Activated naive CD8-positive, alpha-beta T cell (primary cell): ENCODE measurements at regions not wholly inside any gene's neighbourhood (a gene's known extent, or its start where the extent isn't known, plus 50 kb on each side); places are given as distances from the start of the nearest gene placed in this dataset.

Source experiments
- H3K27ac Mint-ChIP-seq: one replicate; pipeline ENCODE4 v1.8.0; 2021; ENCODE audit warnings: mixed read lengths
- H3K27me3 Mint-ChIP-seq: one replicate; pipeline ENCODE4 v1.8.0; 2021; ENCODE audit warnings: mixed read lengths
- H3K36me3 Mint-ChIP-seq: one replicate; pipeline ENCODE4 v1.8.0; 2021; ENCODE audit warnings: mixed read lengths
- H3K4me1 Mint-ChIP-seq: one replicate; pipeline ENCODE4 v1.8.0; 2021; ENCODE audit warnings: low read depth, mixed read lengths
- H3K4me3 Mint-ChIP-seq: one replicate; pipeline ENCODE4 v1.8.0; 2021; ENCODE audit warnings: mild to moderate bottlenecking, mixed read lengths
- H3K9me3 Mint-ChIP-seq: one replicate; pipeline ENCODE4 v1.8.0; 2021; ENCODE audit warnings: low read depth, mixed read lengths

DNA sequence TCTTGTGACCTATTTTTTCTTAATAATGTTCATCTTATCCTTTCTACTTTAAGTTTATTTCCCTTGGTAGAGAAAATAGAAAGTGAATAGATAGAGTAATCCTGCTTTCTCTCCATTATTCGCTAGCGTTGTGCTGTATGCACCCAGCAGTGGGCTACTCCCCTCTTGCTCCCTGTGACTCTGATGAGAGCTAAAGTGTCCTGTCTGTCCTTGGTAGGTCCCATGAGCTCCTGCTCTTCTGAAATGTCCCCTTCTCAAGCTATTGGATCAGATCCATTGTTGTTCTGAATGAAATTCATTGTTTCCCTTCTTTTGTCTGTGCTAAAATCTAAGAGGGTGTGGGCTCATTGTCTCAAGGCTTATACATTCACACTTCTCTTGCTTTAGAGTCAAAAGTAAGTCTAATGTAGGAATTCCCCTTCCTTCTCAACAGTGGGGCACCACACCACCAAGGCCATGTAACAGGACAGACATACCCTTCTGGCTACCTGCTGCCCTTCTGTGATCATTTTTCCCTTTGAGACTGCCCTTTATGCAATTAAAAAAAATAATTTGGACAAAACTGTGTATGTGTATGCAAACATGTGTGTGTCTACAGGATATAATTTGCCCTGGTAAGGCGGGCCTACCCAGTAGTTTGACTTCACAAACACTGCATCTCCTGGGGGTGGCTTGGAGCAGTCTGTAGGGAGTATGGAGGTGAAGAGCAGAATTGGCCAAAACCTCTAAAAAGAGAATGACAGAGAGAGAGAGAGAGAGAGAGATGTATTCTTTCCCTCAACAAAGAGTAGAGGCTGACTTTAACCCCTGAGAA, 167.0 kb upstream of the MYLIP start:
- H3K4me1 Mint-ChIP-seq = peaks cover 7% of the 10 kb centered on the region
- no peaks in the 10 kb centered on the region for H3K36me3 Mint-ChIP-seq
- H3K9me3 Mint-ChIP-seq = no peaks in the 10 kb centered on the region
- H3K27me3 Mint-ChIP-seq = no peaks in the 10 kb centered on the region
- no peak overlapping the region for H3K27ac Mint-ChIP-seq
- H3K4me3 Mint-ChIP-seq = no peak overlapping the region

DNA sequence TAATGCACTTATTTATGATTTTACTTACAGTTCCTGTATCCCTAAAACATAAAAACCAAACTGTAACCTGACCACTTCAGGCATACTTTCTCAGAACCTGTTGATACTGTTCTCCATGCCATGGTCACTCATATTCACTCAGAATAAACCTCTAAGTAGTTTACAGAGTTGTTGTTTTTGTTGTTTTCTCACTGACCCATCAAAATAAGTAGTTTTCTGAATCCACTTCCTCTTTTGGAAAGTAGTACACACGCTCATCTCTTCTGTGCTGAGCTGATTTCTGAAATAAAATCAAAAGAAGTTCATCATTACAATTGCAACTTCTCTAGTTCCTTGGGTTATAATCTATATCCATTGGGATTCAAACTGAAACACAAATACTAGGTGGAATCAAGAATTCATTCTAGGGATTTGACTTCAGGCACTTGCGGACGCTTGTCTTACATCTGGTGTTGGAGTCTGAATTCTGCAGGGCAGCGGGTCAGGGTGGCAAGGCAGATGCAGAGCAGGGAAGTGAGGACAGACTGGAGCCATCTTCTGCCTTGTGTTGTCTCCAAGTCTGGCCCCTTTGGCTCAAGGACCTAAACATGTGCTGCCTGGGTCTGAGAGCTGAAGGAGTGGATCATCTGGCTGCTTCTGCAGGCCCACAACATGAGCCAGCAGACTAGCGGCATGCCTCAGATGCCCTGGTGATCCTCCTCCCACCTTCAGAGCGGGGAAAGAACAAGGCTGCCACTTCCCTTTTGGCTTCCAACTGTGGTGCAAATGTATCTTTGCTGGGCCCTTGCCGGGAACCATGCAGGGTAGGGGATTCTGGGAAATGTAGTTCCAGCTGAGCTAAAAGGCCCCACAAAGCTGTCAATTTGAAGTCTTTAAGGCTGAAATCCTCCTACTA, 167.9 kb upstream of the MYLIP start:
- Mint-ChIP-seq H3K27me3 (no peaks in the 10 kb centered on the region), H3K36me3 (no peaks in the 10 kb centered on the region), H3K4me1 (peaks cover 10% of the 10 kb centered on the region), H3K4me3 (no peak overlapping the region), H3K9me3 (no peaks in the 10 kb centered on the region), H3K27ac (no peak overlapping the region)

DNA sequence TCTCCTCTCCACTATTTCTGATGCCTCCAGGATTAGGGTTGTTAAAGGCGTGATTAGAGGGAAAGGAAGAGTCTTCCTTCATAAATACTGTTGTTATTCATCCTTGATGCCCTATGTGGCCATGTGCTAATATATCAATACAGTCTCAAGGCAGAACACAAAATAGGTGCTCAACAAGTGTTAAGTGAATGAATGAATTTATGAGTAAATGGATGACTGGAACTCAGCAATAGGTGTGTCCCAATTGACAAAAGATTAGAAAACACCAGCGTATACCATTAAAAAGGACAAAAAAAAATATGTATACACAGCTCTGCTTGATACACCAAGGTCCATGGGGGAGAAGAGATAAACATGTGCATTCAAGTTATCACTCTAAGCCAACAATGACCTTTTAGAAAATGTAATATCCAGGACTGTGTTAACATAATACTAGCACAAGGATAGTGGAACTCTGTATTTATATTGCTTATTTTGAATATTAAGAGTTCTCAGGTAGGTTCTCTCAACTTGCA, 171.2 kb upstream of the MYLIP start:
- H3K27ac Mint-ChIP-seq = no peak overlapping the region

DNA sequence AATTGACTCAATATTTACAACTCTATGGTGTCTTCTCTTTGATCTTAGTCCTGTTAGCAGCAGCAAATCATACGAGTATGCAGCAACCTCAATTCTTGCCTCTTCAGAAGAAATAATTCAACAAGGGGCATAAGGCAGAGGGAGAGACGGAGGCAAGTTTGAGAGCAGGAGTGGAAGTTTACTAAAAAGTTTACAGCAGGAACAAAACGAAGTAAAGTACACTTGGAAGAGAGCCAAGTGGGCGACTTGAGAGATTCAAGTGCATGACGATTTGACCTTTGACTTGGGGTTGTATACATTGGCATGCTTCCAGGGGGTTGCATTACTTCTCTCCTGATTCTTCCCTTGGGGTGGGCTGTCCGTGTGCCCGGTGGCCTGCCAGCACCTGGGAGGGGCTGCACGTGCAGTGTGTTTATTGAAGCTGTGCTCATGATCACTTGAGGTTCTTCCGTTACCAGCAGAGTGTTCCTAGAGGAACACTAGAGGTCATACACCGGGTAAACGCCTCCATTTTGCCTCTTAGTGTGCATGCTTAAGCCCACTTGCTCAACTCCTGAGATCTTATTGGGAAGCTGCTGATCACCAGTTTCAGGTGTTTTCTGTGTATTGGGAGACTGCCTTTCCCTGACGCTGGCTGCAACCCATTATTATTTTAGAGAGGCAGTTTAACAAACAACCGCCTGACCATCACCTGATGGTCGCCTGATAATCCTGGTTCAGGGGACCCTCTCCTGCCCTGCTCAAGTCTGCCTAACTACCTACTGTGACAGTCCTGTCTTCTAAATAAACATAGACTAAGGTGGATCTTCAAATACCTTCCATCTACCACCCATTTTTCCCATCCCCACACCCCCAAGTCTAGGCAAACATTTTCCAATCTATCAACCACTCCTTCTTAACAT, 172.4 kb upstream of the MYLIP start:
- Mint-ChIP-seq H3K4me1 (peaks cover 2% of the 10 kb centered on the region), H3K36me3 (no peaks in the 10 kb centered on the region), H3K9me3 (no peaks in the 10 kb centered on the region), H3K27ac (no peak overlapping the region), H3K27me3 (no peaks in the 10 kb centered on the region), H3K4me3 (no peak overlapping the region)

More for the DNA sequence above, 171.2 kb upstream of the MYLIP start:
- Mint-ChIP-seq H3K9me3 (no peaks in the 10 kb centered on the region), H3K36me3 (no peaks in the 10 kb centered on the region), H3K4me1 (peaks cover 9% of the 10 kb centered on the region), H3K27me3 (no peaks in the 10 kb centered on the region), H3K4me3 (no peak overlapping the region)

DNA sequence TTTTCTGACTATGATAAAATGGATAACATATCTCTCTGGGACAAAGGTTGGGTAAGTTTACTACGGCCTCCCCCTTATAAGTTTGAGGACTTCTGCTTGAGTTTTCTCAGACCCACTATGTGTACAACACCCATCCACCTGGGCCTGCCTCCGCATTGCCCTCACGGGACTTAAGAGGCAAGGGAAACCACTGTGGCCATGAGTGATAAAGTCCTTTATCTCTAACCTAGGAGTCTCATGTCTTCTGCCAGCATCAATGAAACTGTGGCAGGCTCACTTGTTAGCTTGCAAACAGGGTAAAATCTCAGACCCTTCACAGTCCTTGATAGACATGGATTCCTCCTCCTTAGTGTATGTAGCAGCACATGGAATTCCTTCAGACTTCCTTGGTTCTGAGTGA, 173.4 kb upstream of the MYLIP start:
- Mint-ChIP-seq H3K27me3 (no peaks in the 10 kb centered on the region), H3K36me3 (no peaks in the 10 kb centered on the region), H3K27ac (no peak overlapping the region), H3K4me3 (no peak overlapping the region), H3K4me1 (peaks cover 2% of the 10 kb centered on the region), H3K9me3 (no peaks in the 10 kb centered on the region)

DNA sequence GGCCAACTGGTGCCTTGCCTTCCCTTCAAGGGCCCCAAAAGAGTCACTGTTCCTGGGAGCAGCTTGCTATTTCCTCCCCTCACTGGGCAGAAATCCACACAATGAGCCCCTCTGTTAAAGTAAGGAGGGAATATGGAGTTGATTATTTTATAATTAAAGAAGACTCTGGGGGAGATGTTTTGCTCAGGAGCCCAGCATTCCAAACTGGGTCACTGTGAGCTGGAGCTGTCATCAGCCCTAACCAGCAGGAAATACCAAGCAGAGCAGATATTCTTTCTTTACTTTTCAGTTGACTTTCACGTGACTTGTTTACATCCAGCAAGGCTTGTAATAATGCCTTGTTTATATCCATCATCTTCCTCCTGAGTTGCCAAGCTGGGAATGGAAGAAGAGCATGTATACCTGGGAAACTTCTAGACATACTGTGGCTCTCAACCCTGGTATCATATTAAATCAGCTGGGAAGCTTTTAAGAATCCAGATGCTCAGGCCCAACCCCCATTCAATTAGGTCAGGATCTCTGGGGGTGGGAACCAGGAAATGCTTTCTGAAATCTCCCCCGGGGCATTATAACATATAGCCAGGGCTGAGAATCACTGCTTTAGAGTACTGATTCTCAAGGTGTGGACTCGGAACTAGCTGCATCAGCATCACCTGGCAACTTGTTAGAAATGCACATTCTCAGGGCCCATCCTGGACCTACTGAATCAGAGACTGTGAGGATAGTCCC, 175.6 kb upstream of the MYLIP start:
- peaks cover 2% of the 10 kb centered on the region for H3K4me1 Mint-ChIP-seq
- H3K9me3 Mint-ChIP-seq = no peaks in the 10 kb centered on the region
- H3K36me3 Mint-ChIP-seq = no peaks in the 10 kb centered on the region
- no peak overlapping the region for H3K4me3 Mint-ChIP-seq
- no peaks in the 10 kb centered on the region for H3K27me3 Mint-ChIP-seq
- no peak overlapping the region for H3K27ac Mint-ChIP-seq

DNA sequence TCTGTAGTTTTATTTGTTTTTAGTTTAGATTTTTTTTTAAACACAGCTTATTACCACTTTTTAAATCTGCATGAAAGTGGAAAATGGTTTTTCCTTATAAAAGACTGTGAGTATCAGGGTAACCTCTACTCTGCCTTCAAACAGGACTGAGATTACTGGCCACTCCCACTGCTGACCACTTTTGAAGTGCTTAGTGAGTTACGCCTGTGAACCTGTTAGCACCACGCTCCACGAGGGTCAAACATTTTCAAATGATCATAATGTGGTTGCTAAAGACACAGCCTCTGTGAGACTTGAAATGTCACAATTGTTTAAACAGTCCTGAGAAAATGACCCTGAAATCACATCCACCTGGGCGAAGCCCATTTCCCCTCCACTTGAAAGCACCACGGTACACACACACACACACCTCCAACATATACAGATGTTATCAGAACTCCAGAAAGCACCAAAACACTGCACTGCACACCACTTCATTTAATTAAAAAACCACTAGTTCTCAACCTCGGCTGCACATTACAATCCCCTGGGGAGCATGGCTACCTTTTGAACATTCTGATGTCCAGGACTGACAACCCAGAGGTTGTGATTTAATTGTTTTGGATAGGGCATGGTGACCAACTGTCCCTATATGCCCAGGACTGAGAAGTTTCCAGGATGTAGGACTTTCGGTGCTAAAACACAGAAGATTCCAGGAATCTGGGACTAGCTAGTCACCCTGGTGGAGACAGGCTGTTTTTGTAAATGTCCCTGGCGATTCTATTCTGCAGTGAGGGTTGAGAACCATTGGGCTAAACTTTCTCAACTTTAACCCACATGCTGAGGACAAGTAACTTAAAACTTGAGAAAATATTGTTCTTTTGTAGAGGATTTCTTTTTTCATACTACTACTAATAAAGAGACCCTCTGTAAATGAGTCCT, 176.4 kb upstream of the MYLIP start:
- no peak overlapping the region for H3K4me3 Mint-ChIP-seq
- no peaks in the 10 kb centered on the region for H3K9me3 Mint-ChIP-seq
- H3K27ac Mint-ChIP-seq = no peak overlapping the region
- H3K36me3 Mint-ChIP-seq = no peaks in the 10 kb centered on the region
- peaks cover 2% of the 10 kb centered on the region for H3K4me1 Mint-ChIP-seq
- H3K27me3 Mint-ChIP-seq = no peaks in the 10 kb centered on the region

DNA sequence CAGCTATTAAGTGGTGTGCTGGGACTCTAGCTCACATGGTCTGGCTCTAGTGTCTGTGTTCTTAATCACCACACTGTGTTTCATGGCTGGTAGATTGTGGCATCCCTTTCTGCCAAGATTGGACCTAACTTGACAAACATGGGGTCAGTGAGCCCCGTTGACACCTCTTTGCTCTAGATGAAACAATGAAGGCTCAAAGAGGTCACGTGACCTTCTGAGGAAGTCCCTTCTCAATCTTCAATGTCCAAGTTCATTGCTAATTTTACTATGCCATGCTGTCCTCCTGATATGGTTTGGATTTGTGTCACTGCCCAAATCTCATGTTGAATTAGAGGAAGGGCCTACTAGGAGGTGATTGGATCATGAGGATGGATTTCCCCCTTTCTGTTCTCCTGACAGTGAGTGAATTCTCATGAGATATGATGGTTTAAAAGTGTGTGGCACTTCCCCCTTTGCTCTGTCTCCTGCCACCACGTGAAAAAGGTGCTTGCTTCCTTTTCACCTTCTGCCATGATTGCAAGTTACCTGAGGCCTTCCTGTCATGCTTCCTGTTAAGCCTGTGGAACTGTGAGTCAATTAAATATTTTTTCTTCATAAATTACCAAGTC, 177.8 kb upstream of the MYLIP start:
- Mint-ChIP-seq H3K9me3 (no peaks in the 10 kb centered on the region), H3K27ac (no peak overlapping the region), H3K27me3 (no peaks in the 10 kb centered on the region), H3K4me1 (peaks cover under 1% of the 10 kb centered on the region), H3K36me3 (no peaks in the 10 kb centered on the region), H3K4me3 (no peak overlapping the region)

DNA sequence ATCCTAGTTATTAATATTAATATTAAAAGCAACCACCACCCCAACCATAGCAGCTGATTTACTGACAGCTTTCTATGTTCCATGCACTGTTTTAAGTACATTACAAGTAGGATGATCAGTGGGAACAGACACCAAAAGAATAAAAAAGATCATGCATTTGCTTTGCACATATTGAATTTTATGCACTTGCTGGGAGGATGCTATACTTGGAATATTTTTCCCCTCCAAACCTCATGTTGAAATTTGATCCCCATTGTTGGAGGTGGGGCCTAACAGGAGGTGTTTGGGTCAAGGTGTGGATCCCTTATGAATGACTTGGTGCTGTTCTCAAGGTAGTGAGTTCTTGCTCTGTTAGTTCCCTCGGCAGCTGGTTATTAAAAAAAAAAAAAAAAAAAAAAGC, 178.9 kb upstream of the MYLIP start:
- no peaks in the 10 kb centered on the region for H3K36me3 Mint-ChIP-seq
- no peaks in the 10 kb centered on the region for H3K9me3 Mint-ChIP-seq
- H3K4me3 Mint-ChIP-seq = no peak overlapping the region
- no peak overlapping the region for H3K27ac Mint-ChIP-seq
- H3K27me3 Mint-ChIP-seq = no peaks in the 10 kb centered on the region
- no peaks in the 10 kb centered on the region for H3K4me1 Mint-ChIP-seq

DNA sequence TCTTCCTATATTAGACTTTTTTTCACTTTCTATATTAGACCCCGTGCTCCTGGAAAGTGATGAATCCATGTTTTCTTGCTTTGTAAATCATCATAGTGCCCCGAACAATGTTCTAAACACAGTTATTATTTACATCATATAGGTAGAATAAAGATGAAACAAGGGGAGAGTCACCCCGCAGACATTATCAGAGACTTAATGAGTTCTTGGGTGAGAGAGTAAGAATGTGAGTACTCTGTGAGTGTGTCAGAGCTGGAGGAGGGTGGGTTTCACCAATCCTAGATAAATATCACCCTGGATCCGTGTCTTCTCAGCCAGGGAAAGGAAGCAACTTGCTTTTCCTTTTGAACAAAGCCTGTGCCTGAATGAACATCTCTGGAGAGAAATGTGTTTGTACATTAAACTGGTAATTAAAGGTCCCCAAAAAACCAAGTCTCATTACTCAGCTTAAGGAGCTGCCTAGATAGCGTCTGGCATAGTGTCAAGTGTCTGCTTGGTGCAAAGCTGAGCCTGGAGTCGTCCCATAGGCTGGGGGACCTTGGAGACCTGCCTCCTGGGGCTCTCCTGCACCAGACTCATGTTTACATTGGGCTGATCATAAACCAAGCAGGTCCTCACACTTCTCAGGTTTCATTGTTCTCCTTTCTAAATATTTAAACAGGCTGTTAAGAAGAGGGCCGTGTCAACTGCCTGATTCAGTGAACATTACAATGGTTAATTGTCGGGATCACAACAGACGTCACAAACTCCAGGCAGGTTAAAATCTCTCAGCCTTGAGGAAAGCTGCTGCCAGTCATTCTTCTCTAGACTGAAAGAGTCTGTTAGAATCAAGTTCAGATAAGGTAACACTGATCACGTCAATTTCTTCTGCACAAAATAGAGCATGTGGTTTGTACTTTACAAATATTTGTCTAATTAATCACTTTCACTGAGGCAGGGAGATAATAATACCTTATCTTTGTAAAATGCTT, 179.7 kb upstream of the MYLIP start:
- Mint-ChIP-seq H3K4me3 (no peak overlapping the region), H3K9me3 (no peaks in the 10 kb centered on the region)

DNA sequence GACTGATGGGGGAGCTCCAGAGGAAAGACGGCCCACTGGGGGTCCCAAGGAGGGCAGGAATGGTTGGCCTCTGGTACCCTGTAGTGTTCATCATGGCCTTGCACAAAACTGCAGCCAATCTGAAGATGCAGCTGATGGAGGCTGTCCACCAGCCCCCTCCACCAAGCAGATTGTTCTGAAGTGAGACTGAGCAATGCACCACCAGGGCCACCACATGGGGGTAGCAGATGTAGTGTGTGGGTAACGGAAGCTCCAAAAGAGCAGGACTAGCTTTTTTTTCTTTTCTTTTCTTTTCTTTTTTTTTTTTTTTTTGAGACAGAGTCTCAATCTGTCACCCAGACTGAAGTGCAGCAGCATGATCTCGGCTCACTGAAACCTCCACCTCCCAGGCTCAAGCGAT, 181.0 kb upstream of the MYLIP start:
- H3K4me3 Mint-ChIP-seq = no peak overlapping the region
- no peaks in the 10 kb centered on the region for H3K27me3 Mint-ChIP-seq
- no peak overlapping the region for H3K27ac Mint-ChIP-seq
- no peaks in the 10 kb centered on the region for H3K4me1 Mint-ChIP-seq
- H3K36me3 Mint-ChIP-seq = no peaks in the 10 kb centered on the region
- H3K9me3 Mint-ChIP-seq = no peaks in the 10 kb centered on the region

More for the DNA sequence above, 179.7 kb upstream of the MYLIP start:
- Mint-ChIP-seq H3K27me3 (no peaks in the 10 kb centered on the region), H3K27ac (no peak overlapping the region), H3K4me1 (no peaks in the 10 kb centered on the region), H3K36me3 (no peaks in the 10 kb centered on the region)

DNA sequence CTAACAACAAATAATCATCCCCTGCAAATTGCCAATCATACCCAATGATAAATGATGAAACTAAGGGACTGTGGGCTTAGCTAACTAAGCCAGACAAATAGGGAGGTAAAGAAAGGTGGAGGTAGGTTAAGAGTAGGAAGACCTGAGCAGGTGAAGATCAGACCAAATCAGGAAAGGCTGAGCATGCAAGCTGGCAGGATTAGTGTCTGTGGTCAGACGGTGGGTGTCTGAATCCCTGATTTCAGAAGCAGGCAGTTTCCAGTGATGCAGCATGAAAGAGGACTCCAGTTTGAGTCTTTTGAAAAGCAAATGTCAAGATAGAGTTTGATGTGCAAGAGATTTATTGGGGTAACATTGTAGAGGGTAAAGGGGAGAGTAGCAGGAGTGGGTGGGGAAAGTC, 181.4 kb upstream of the MYLIP start:
- H3K4me3 Mint-ChIP-seq = no peak overlapping the region
- no peaks in the 10 kb centered on the region for H3K4me1 Mint-ChIP-seq
- H3K36me3 Mint-ChIP-seq = no peaks in the 10 kb centered on the region
- no peaks in the 10 kb centered on the region for H3K27me3 Mint-ChIP-seq
- H3K9me3 Mint-ChIP-seq = no peaks in the 10 kb centered on the region
- no peak overlapping the region for H3K27ac Mint-ChIP-seq
